ENCODE measurements at regions not wholly inside any gene's neighbourhood (a gene's known extent, or its start where the extent isn't known, plus 50 kb on each side); places are given as distances from the start of the nearest gene placed in this dataset.

- no peak for DNase-seq
These were observed 195.8 kb downstream of the SALL1 start for GRCh38 chr16:50955311-50955710.

- no peak for DNase-seq
These were observed 196.6 kb downstream of the SALL1 start for GRCh38 chr16:50954469-50954868.

- DNase-seq, result no peak
These were observed 197.8 kb downstream of the SALL1 start for GRCh38 chr16:50953290-50953689.

GRCh38 chr16:50950955-50951354 lies 200.1 kb downstream of the SALL1 start:
- no peak for DNase-seq

- DNase-seq, result no peak
These were observed 202.7 kb downstream of the SALL1 start for GRCh38 chr16:50948268-50948930.

- DNase-seq, result no peak
These were observed 203.2 kb downstream of the SALL1 start for GRCh38 chr16:50947826-50948225.

- no peak for DNase-seq
These were observed 204.5 kb downstream of the SALL1 start for GRCh38 chr16:50946606-50947005.

- no peak for DNase-seq
These were observed 204.2 kb downstream of the CYLD start for GRCh38 chr16:50946098-50946497.

- no peak for DNase-seq
These were observed 203.3 kb downstream of the CYLD start for GRCh38 chr16:50945171-50945570.

GRCh38 chr16:50944436-50944835 lies 202.6 kb downstream of the CYLD start:
- no peak for DNase-seq

GRCh38 chr16:50944033-50944432 lies 202.1 kb downstream of the CYLD start:
- DNase-seq, result no peak

- DNase-seq, result no peak
These were observed 200.3 kb downstream of the CYLD start for GRCh38 chr16:50942143-50942542.

- DNase-seq, result no peak
These were observed 199.8 kb downstream of the CYLD start for GRCh38 chr16:50941681-50942080.

- DNase-seq, result no peak
These were observed 198.5 kb downstream of the CYLD start for GRCh38 chr16:50940275-50940854.

- no peak for DNase-seq
These were observed 197.5 kb downstream of the CYLD start for GRCh38 chr16:50939356-50939755.

- DNase-seq, result no peak
These were observed 197.0 kb downstream of the CYLD start for GRCh38 chr16:50938932-50939331.

- DNase-seq, result no peak
These were observed 191.4 kb downstream of the CYLD start for GRCh38 chr16:50933262-50933661.

- no peak for DNase-seq
These were observed 190.6 kb downstream of the CYLD start for GRCh38 chr16:50932348-50932935.

- no peak for DNase-seq
These were observed 186.2 kb downstream of the CYLD start for GRCh38 chr16:50928065-50928464.

- no peak for DNase-seq
These were observed 184.0 kb downstream of the CYLD start for GRCh38 chr16:50925758-50926357.

GRCh38 chr16:50924759-50925545 lies 183.1 kb downstream of the CYLD start:
- DNase-seq, result no peak

GRCh38 chr16:50917950-50918703 lies 176.2 kb downstream of the CYLD start:
- DNase-seq, result no peak

Data from occipital lobe (tissue), 1 donor.